ENCODE measurements at regions not wholly inside any gene's neighbourhood (a gene's known extent, or its start where the extent isn't known, plus 50 kb on each side); places are given as distances from the start of the nearest gene placed in this dataset.

DNA sequence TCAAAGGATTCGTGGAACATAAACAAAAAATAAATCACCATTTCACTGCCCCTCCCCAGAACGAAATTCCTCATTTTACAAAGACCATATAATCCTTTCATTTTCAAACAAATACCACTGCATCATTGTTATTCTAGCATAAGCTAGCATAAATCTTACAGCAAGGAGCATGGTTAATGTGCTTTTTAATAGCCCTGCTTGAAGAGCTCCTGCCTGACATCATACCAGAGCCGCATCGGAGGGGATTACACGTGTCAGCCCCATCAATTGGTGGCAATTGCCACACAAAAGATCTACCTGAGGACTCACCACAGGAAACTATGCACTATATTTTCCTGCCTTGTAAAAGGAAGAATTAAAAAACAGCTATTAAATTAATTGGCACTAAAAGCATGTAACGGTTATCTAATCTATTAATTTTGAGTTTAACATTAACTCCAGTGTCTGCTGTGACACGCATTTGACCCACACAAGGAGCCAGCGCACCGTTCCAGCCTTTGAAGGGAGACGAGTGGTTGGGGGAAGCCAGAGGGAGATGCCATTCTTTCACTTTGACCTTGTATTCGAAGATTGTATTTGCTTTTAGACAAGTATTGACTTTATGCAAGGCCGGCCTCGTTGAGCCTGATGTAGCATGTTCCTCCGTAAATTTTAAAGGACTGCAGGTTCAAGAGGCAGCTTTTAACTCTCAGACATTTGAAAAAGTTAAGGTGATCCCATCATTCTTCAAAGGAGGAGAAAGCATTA, 261.1 kb upstream of the RNF32 start (continued):
- no peak for TF ChIP-seq CEBPZ (IDR thresholded peaks at IDR 0.05; ENCODE audit: low read length)
- TF ChIP-seq ZBTB21 (CRISPR knock-in tag; IDR thresholded peaks at IDR 0.05), result no peak
- TF ChIP-seq RELA (CRISPR knock-in tag; IDR thresholded peaks at IDR 0.05), result no peak
- no peak for TF ChIP-seq ZNF451 (CRISPR knock-in tag; IDR thresholded peaks at IDR 0.05)
- TF ChIP-seq NFYC (CRISPR knock-in tag; IDR thresholded peaks at IDR 0.05), result no peak
- TF ChIP-seq ZNF251 (CRISPR knock-in tag; IDR thresholded peaks at IDR 0.05), result no peak
- TF ChIP-seq HMGA1 (CRISPR knock-in tag; conservative IDR thresholded peaks at IDR 0.05), result no peak
- no peak for TF ChIP-seq ZNF329 (CRISPR knock-in tag; IDR thresholded peaks at IDR 0.05; ENCODE audit: low read depth)
- peak; percentile 64; the same call in 1 of the 2 replicates for TF ChIP-seq ZNF331 (CRISPR knock-in tag; IDR thresholded peaks at IDR 0.05)
- 0 out of 4 replicates have a peak, but pooled peaks of 1 of the 2 experiments have one; percentile 20 for TF ChIP-seq NR2F1 (CRISPR knock-in tag; IDR thresholded peaks at IDR 0.05)
- TF ChIP-seq ZNF891 (CRISPR knock-in tag; IDR thresholded peaks at IDR 0.05), result no peak
- no peak for TF ChIP-seq RFXANK (CRISPR knock-in tag; IDR thresholded peaks at IDR 0.05)
- no peak for TF ChIP-seq HOXD1 (CRISPR knock-in tag; IDR thresholded peaks at IDR 0.05)
- TF ChIP-seq ONECUT2 (CRISPR knock-in tag; IDR thresholded peaks at IDR 0.05), result peak; percentile 62; the same call in 1 of the 2 replicates
- no peak for TF ChIP-seq ZNF740 (CRISPR knock-in tag; IDR thresholded peaks at IDR 0.05)
- TF ChIP-seq, protein P1, sequence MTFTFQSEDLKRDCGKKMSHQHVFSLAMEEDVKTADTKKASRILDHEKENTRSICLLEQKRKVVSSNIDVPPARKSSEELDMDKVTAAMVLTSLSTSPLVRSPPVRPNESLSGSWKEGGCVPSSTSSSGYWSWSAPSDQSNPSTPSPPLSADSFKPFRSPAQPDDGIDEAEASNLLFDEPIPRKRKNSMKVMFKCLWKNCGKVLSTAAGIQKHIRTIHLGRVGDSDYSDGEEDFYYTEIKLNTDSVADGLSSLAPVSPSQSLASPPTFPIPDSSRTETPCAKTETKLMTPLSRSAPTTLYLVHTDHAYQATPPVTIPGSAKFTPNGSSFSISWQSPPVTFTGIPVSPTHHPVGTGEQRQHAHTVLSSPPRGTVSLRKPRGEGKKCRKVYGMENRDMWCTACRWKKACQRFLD (CRISPR knock-in tag; IDR thresholded peaks at IDR 0.05; ENCODE audit: borderline replicate concordance), result no peak
- TF ChIP-seq ZNF367 (CRISPR knock-in tag; IDR thresholded peaks at IDR 0.05; ENCODE audit: borderline replicate concordance), result no peak
- TF ChIP-seq GFI1 (CRISPR knock-in tag; IDR thresholded peaks at IDR 0.05; ENCODE audit: borderline replicate concordance), result no peak
- TF ChIP-seq KDM5A (IDR thresholded peaks at IDR 0.05; ENCODE audit: borderline replicate concordance, low read length), result no peak
- TF ChIP-seq, protein P2, sequence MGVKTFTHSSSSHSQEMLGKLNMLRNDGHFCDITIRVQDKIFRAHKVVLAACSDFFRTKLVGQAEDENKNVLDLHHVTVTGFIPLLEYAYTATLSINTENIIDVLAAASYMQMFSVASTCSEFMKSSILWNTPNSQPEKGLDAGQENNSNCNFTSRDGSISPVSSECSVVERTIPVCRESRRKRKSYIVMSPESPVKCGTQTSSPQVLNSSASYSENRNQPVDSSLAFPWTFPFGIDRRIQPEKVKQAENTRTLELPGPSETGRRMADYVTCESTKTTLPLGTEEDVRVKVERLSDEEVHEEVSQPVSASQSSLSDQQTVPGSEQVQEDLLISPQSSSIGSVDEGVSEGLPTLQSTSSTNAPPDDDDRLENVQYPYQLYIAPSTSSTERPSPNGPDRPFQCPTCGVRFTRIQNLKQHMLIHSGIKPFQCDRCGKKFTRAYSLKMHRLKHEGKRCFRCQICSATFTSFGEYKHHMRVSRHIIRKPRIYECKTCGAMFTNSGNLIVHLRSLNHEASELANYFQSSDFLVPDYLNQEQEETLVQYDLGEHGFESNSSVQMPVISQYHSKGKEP (CRISPR knock-in tag; IDR thresholded peaks at IDR 0.05), result no peak
- no peak for TF ChIP-seq ZNF557 (CRISPR knock-in tag; IDR thresholded peaks at IDR 0.05)
- TF ChIP-seq, protein P3, sequence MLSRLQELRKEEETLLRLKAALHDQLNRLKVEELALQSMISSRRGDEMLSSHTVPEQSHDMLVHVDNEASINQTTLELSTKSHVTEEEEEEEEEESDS (CRISPR knock-in tag; IDR thresholded peaks at IDR 0.05; ENCODE audit: borderline replicate concordance), result no peak
- no peak for TF ChIP-seq ZMAT3 (CRISPR knock-in tag; conservative IDR thresholded peaks at IDR 0.05)
- TF ChIP-seq ZKSCAN1 (IDR thresholded peaks at IDR 0.05; ENCODE audit: low read length), result no peak

Data from HepG2 (cell line).